ENCODE measurements at regions not wholly inside any gene's neighbourhood (a gene's known extent, or its start where the extent isn't known, plus 50 kb on each side); places are given as distances from the start of the nearest gene placed in this dataset.
"Not testable (repeated sequence)": the region's sequence is repeated elsewhere in the genome, so short reads cannot be mapped to it uniquely, and the experiment has no call there.

DNA sequence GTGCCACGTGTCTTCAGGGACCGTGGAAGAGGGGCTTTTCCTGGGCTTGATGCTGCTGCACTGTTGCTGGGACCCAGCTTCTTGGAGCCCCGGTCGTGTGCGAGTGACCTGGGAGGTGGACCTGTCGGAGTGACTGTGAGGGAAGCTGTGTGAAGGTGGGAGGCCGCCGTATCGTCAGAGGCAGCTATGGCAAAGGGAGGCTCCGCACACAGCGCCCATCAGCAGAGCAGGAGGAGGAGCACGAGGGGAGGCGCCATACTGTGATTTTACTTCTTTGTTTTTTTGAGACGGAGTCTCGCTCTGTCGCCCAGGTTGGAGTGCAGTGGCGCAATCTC, 171.0 kb downstream of the LAT start:
- DNase-seq: not testable (repeated sequence)

DNA sequence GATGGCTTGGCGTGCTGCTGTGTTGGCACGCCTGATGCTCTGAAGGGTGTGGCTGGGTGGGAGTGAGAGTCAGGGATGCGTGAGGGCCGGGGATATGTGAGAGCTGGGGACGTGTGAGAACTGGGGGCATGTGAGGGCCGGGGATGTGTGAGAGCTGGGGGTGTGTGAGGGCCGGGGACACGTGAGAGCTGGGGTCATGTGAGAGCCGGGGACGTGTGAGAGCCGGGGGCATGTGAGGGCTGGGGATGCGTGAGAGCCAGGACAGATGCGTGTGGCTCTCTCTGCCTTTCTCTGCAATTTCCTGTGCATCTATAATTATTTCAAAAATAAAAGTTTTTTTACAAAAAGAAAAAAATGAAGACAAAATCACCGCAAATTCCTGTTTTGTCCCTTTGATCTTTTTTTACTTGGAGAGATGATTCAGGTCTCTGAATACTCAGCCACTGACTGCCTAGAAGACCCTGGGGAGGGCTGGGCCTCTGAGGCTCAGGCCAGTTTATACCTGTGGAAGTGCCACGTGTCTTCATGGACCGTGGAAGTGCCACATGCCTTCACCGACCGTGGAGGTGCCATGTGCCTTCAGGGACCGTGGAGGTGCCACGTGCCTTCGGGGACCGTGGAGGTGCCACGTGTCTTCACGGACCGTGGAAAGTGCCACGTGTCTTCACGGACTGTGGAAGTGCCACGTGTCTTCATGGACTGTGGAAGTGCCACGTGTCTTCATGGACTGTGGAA, 170.4 kb downstream of the LAT start:
- not testable (repeated sequence) for DNase-seq

DNA sequence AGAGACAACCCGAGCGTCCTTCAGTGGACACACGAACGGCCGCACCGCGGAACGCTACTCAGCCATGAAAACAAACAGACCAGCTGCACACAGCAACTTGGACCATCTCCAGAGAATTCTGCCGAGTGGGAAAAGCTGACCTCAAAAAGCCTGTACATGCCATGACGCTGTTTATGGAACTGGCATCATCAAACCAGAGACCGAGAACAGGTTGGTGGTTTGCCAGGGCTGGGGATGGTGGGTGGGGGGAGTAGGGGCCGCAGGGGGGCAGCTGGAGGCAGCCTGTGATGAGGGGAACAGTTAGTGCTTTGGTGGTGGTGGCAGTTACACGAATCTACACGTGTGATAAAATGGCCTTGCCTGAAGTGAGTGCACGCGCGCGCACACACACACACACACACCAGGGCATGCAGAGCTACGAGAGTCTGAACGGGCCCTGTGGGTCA, 169.8 kb downstream of the LAT start:
- no peak for DNase-seq

DNA sequence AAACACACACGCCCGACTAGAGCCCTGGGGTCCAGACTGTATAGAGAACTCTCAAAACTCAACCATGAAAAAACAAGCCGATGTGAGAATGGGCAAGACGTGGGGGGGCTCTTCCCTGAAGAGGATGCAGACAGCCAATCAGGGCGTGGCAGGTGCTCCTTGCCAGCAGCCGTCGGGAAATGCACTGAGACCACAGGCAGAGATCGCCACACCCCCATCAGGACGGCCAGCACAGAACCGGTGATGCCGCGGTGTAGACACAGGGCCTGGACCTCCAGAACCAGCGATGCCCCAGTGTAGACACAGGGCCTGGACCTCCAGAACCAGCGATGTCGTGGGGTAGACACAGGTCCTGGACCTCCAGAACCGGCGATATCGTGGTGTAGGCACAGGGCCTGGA, 169.2 kb downstream of the LAT start:
- DNase-seq: no peak

DNA sequence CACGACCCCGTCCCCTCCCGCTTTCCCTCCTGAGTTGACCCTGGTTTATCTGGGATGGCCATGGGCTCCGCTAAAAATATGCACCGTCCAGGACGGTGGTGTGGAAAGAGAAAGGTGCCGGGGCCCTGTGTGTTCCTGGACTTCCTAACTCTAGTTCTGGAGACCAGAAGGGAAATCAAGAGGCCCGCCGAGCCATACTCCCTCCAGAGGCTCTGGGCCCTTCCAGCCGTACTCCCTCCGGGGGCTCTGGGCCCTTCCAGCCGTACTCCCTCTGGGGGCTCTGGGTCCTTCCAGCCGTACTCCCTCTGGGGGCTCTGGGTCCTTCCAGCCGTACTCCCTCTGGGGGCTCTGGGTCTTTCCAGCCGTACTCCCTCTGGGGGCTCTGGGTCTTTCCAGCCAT, 168.5 kb downstream of the LAT start:
- DNase-seq: not testable (repeated sequence)

DNA sequence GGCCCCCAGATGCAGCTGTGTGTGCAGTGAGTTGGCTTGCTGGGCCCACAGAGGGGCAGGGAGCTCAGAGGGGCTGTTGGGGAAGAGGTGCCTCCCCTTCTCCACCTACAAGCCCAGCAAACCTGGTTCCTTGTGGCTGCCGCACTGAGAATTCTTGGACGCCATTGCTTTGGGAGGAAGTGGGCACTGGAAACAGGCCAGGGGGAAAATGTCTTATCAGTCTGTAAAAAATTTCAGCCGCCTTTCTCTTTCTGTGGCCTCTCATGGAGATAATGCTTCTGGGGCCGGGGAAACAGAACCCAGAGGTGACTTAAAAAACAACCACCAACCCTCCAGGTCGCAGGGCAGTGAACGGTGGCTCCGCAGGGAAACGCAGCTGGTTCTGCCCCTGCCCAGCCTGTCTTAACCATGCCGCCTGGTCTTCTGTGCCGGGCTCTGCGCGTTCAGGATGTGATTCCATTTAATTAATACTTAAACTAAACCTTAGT, 167.7 kb downstream of the LAT start:
- DNase-seq: peak in 1 of 2 donors; percentile 16

DNA sequence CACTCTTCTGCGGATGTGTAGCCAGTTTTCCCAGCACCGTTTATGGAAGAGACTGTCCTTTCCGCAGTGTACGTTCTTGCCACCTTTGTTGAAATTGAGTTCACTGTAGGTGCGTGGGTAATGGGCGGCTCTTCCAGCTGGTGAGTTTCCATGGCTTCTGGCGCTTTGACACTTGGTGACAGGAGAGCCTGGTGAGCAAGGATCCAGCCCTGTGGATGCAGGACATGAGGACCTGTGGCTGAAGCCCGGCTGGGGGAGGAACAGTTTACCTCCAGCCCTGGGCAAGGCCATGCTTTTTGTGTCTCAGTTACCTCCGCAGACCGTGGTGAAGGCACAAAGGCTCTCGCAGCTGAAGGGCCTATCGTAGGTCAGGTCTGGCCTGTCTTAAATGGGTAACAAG, 166.5 kb downstream of the LAT start:
- no peak for DNase-seq

DNA sequence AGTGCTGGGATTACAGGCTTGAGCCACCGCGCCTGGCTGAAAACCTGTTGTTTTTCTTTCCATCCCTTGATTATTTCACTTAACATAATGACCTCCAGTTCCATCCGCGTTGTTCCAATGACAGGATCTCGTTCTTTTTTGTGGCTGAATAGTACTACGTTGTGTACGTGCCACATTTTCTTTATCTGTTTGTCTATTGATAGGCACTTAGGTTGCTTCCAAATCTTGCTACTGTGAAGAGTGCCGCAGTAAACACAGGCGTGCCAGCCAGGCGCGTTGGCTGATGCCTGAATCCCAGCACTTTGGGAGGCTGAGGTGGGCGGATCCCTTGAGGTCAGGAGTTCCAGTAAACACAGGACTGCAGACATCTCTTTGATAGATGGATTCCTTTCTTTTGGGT, 165.1 kb downstream of the LAT start:
- not testable (repeated sequence) for DNase-seq

DNA sequence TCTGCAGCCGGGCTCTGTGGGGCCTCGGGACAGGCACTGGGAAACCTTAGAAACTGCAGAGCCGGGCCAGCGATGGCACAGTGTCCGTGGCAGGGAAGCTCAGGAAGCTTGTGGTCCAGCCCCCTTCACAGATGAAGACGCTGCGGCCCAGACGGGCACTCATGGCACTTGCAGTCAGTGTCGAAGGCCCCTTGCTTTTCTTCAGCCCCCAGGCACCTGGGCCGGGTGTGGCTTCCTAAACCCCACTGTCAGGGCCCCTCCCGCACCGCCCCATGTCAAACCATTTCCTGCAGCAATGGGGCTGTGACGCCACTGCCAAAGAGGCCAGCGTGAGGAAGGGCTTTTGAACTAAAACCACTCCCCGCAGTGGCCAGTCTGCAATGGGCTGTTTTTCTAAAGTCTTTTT, 164.0 kb downstream of the LAT start:
- DNase-seq: peak in 1 of 2 donors; percentile 31

DNA sequence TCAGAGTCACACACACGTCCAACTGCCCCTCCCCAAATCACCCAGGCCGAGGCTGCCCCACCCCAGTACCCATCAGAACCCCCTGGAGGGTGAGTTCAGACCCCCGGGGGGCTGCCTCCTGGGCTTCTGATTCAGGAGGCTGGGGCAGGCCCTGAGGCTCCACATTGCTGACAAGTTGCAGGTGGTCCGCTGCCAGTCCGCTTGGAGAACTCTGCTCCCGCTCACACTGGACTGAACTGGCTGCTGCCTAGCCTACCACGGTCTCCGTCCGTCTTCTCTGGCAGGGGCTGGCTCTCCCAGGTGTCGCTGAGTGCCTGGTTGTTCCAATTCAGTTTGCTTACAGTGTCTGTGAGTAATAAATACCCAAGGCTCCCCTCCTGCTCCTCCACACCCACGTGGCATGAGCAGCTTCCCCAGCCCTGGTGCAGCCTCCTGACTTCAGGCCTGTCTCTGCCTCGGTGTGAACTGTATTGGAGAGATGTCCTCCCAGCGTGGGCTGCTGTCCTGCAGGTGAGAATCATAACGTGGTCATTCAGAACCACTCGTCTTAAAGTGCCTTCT, 163.4 kb downstream of the LAT start:
- DNase-seq: peak; percentile 22 to 53

DNA sequence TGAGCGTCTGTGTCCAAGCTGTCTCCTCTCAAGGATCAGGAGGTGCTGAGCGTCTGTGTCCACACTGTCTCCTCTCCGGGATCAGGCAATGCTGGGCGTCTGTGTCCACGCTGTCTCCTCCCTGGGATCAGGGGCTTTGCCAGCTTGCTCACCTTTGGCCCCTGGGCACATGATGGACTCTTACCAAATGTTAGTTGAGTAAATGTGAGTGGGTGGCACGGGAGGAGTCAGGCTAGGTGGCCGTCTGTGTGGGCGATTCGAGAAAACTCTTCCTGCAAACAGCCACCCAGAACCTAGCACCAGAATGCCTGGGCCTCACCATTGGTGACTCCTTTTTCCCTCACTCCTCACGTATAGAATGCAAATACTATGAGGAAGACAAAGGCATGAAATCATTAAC, 162.9 kb downstream of the LAT start:
- peak; percentile 32 to 48 for DNase-seq

DNA sequence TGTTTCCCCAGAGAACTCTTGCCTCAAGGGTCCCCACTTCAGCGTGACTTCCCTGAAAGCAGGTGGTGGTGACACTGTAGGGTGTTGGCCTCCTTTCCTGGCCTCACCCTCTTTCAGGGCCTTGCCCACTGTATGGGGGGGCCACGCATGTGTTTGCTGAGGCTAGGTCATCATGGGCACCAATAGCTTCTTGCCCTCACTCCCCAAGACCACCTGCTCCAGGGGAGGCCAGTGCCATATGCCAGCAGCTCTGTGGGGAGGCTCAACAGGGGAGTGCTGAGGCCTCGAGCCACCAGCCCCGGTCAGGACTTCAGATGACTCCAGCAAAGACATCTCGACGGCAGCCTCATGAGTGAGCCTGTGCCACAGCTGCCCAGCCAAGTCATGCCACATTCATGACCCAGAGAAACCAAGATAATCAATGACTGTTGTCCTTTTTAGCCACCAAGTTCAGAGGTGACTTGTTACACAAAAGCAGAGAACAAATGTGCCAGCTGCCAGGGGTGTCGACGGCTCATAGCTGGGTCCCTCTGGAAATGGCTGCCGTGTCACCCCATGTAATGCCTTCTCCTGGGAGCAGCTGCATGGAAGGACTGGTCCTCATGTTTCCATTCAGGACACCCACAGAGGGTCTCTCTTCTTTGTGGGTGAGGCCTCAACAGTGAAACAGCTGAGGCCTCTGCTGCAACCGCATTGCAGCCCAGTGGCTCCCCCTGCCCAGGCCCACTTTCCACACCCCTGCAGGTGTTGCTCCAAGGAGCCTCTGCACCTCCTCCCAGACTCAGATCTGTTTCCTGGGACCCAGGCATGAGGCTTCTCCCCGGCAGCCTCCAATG, 162.2 kb downstream of the LAT start:
- DNase-seq: not testable (repeated sequence)

DNA sequence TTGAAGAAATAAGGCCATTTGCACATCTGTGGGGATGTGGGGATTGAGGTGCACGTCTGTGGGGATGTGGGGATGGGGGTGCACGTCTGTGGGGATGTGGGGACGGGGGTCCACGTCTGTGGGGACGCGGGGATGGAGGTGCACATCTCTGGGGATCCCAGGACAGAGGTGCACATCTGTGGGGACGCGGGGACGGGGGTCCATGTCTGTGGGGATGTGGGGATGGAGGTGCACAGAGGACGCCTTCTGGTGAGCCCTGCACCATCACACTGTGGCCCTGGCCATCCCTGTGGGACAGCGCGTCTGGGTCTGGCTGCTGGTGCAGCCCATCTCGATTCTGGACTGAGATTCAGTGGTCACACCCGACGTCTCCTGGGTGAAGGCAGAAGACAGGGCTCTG, 161.4 kb downstream of the LAT start:
- no peak for DNase-seq

DNA sequence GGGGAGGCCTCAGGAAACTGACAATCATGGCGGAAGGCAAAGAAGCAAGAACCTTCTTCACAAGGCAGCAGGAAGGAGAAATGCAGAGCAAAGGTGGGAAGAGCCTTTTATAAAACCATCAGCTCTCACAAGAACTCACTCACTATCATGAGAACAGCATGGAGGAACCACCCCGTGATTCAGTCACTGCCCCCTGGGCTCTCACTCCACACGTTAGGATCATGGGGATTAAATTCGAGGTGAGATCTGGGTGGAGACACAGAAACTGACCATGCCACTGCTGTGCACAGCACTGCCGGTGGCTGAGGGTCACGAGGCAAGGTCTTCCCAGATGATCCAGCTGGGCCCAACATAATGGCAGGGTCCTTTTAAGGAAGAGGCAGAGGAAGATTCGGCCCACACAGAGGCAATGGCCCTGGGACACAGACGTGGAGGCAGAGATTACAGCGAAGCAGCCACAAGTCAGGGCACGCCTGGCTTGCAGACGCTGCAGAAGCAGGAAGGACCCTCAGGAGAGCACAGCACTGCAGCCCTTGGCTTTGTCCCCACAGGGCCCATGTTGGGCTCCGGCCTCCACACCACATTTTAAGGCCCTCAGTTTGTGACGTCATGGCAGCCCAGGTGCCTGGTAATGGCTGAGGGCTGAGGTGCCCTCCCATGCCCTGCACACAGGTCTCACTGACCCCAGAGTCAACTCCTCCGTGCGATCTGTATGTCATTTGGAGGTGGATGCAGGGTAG, 160.8 kb downstream of the LAT start:
- DNase-seq: not testable (repeated sequence)

DNA sequence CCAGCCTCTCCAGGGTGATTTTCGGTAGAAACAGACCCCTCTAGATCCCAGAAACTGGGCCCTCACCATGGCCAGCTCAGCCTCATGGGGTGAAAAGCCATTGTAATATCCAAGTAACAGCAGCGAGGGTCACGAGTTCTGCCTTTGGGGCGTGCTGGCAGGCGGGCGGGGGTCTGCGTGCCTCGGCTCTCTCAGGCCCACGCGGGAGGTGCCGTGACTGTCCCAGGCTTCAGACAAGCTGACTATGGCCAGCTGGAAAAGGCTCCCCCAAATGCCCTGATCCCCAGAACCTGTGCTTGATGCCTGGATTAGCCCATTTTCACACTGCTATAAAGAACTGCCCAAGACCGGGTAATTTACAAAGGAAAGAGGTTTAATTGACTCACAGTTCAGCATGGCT, 160.2 kb downstream of the LAT start:
- not testable (repeated sequence) for DNase-seq

DNA sequence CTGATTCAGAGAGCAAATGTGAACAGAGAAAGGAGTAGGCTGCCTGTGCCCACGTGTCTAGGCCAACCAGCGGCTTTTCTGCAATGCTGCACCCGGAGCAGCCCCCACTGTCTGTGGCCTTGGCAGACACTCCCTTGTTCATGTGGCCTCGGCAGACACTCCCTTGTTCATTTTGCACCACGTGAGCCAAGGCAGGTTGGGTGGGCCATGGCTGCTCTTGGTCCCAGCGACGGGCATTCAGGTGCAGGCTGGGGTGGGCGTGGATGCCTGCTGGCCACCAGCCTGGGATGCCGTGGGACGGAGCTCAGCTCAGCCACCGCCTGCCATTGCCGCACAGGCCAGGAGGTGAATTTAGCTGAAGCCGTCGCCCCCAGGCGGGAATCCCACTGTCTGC, 159.8 kb downstream of the LAT start:
- not testable (repeated sequence) for DNase-seq

DNA sequence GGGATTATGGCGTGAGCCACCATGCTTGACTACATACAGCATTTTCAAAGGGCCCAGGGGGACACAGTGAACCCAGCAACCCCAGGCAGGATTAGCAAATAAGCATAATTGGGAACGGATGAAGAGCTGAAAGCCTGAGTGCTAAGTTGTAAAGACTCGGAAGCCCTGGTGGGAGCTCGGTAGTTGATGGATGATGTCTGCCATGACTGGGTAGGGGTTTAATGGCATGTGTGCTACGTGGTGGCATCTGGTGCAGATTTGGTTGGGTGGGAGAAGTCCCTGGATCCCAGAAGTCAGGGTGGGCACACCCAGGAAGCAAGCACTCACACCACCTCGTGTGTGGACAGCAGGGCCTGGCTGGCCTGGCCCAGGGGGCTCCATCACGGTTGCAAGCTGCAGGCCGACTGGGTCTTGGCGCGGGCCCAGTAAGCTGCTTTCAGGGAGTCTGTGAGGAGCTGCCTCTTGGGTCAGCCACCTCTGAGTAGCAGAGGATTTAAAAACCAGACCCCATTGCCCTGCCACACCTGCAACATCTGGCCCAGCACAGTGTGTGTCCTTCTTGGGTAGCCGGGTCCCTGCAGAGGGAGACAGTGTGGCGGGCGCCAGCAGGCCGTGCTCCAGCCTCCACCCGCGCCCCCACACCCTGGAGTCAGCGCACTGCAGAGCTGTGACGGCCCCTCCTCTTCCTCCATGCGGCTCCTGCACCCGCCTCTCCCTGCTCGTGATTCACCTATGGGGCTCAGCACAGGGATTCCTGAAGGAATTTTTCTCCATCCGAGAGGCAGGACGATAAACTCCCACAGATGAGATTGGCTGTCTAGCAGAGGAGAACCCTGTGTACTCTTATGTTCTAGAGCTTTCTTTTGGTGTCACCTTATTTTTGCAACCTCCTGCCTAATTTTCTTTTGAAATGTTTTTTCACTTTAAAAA, 159.2 kb downstream of the LAT start:
- DNase-seq: not testable (repeated sequence)

DNA sequence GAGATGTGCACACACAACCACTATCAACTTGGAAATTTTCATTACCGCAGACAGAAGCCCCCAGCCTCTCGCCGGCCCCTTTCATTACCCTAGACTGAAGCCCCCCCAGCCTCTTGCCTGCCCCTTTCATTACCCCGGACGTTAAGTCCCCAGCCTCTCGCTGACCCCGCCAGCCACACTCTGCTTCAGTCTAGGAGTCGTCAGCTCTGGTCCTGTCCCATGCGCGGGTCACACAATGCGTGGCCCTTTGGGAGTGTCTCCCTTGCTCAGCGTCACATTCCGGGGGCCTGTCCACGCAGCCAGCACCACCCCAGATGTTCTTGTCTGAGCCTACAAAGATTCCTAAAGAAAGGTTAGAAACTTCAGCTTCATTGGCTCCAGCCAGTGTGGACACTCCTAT, 157.7 kb downstream of the LAT start:
- not testable (repeated sequence) for DNase-seq

DNA sequence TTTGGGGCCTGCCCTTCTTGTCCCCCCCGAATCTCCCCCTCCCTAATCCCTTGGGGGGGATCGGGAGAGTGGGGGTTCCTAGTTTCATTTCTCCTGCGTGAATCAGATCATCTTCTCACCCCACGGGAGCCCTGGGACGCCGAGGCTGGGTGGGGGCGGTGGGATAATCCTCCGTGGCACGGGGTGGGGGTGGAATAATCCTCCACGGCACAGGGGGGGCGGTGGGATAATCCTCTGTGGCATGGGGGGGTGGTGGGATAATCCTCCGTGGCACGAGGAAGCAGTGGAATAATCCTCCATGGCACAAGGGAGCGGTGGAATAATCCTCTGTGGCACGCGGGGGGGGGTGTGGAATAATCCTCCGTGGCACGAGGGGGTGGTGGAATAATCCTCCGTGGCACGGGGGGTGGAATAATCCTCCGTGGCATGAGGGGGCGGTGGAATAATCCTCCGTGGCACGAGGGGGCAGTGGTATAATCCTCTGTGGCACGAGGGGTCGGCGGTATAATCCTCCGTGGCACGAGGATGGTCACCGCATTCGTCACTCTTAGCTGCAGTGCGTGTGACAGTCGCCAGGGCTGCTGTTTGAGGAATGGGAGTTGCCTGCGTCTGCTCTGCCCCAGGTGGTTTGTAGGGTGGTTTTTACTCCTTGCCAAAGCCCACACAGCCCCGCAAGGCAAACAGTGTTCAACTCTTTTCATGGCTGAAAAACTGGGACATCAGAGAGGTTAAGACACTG, 156.9 kb downstream of the LAT start:
- no peak for DNase-seq

DNA sequence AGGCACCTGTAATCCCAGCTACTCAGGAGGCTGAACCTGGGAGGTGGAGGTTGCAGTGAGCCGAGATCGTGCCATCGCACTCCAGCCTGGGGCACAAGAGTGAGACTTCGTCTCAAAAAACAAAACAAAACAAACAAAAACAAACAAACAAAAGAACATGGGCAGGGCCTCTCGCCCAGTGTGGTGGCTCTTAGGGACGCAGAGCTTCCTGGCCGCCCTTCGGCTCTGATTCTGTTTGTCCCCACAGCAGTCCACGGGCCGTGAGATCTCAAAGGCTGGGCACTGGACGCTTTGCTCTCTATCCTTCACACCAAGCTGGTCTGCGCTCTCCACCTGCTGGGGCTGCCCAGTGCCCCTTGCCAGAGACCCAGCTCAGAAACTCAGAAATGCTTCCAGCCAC, 156.3 kb downstream of the LAT start:
- not testable (repeated sequence) for DNase-seq
